ENCODE measurements at regions not wholly inside any gene's neighbourhood (a gene's known extent, or its start where the extent isn't known, plus 50 kb on each side); places are given as distances from the start of the nearest gene placed in this dataset.

- Mint-ChIP-seq H3K27ac (no peak overlapping the region), H3K27me3 (ENCODE audit: low read depth) (peaks cover 8% of the 10 kb centered on the region), H3K4me3 (no peak overlapping the region), H3K4me1 (no peaks in the 10 kb centered on the region), H3K9me3 (no peaks in the 10 kb centered on the region), H3K36me3 (no peaks in the 10 kb centered on the region)
- no peak for DNase-seq (ENCODE audit: low spot score in 2 of 2, unreplicated experiment in 2 of 2)
- no peak for TF ChIP-seq CTCF (IDR thresholded peaks at IDR 0.05; ENCODE audit: unreplicated experiment)
Observed at GRCh38 chr3:72115307-72115706, 330.4 kb upstream of the PROK2 start.

GRCh38 chr3:72114773-72115172 is 329.8 kb upstream of the PROK2 start:
- peaks cover 8% of the 10 kb centered on the region for H3K27me3 Mint-ChIP-seq (ENCODE audit: low read depth)
- no peaks in the 10 kb centered on the region for H3K4me1 Mint-ChIP-seq
- no peak for DNase-seq (ENCODE audit: low spot score in 2 of 2, unreplicated experiment in 2 of 2)
- no peak for TF ChIP-seq CTCF (IDR thresholded peaks at IDR 0.05; ENCODE audit: unreplicated experiment)
- H3K9me3 Mint-ChIP-seq, result no peaks in the 10 kb centered on the region
- H3K27ac Mint-ChIP-seq, result no peak overlapping the region
- no peak overlapping the region for H3K4me3 Mint-ChIP-seq
- H3K36me3 Mint-ChIP-seq, result no peaks in the 10 kb centered on the region

GRCh38 chr3:72113964-72114363 is 329.0 kb upstream of the PROK2 start:
- H3K36me3 Mint-ChIP-seq, result no peaks in the 10 kb centered on the region
- H3K27me3 Mint-ChIP-seq (ENCODE audit: low read depth), result peaks cover 8% of the 10 kb centered on the region
- H3K9me3 Mint-ChIP-seq, result no peaks in the 10 kb centered on the region
- no peaks in the 10 kb centered on the region for H3K4me1 Mint-ChIP-seq
- no peak for TF ChIP-seq CTCF (IDR thresholded peaks at IDR 0.05; ENCODE audit: unreplicated experiment)
- DNase-seq (ENCODE audit: low spot score in 2 of 2, unreplicated experiment in 2 of 2), result no peak
- no peak overlapping the region for H3K27ac Mint-ChIP-seq
- H3K4me3 Mint-ChIP-seq, result no peak overlapping the region

- Mint-ChIP-seq H3K27ac (no peak overlapping the region), H3K36me3 (no peaks in the 10 kb centered on the region), H3K4me1 (no peaks in the 10 kb centered on the region), H3K27me3 (ENCODE audit: low read depth) (peaks cover 8% of the 10 kb centered on the region), H3K4me3 (no peak overlapping the region), H3K9me3 (no peaks in the 10 kb centered on the region)
- no peak for DNase-seq (ENCODE audit: low spot score in 2 of 2, unreplicated experiment in 2 of 2)
- no peak for TF ChIP-seq CTCF (IDR thresholded peaks at IDR 0.05; ENCODE audit: unreplicated experiment)
Observed at GRCh38 chr3:72113564-72113963, 328.6 kb upstream of the PROK2 start.

GRCh38 chr3:72112435-72112834 is 327.5 kb upstream of the PROK2 start:
- no peak overlapping the region for H3K27ac Mint-ChIP-seq
- peaks cover 8% of the 10 kb centered on the region for H3K27me3 Mint-ChIP-seq (ENCODE audit: low read depth)
- H3K4me3 Mint-ChIP-seq, result no peak overlapping the region
- no peaks in the 10 kb centered on the region for H3K9me3 Mint-ChIP-seq
- DNase-seq (ENCODE audit: low spot score in 2 of 2, unreplicated experiment in 2 of 2), result no peak
- H3K36me3 Mint-ChIP-seq, result no peaks in the 10 kb centered on the region
- no peak for TF ChIP-seq CTCF (IDR thresholded peaks at IDR 0.05; ENCODE audit: unreplicated experiment)
- no peaks in the 10 kb centered on the region for H3K4me1 Mint-ChIP-seq
